GM12874 (cell line): ENCODE measurements at regions not wholly inside any gene's neighbourhood (a gene's known extent, or its start where the extent isn't known, plus 50 kb on each side); places are given as distances from the start of the nearest gene placed in this dataset.

ENCODE experiments used
- CTCF ChIP-seq: IDR thresholded peaks from 2 replicates; pipeline ENCODE4 v1.5.1; 2011; ENCODE audit warnings: low read depth, mild to moderate bottlenecking, control low read depth, low read length, moderate library complexity; ENCODE audit not compliant: insufficient read depth

GRCh38 chr1:101739146-101739545 is 257.6 kb downstream of the OLFM3 start:
- TF ChIP-seq CTCF = no peak

DNA sequence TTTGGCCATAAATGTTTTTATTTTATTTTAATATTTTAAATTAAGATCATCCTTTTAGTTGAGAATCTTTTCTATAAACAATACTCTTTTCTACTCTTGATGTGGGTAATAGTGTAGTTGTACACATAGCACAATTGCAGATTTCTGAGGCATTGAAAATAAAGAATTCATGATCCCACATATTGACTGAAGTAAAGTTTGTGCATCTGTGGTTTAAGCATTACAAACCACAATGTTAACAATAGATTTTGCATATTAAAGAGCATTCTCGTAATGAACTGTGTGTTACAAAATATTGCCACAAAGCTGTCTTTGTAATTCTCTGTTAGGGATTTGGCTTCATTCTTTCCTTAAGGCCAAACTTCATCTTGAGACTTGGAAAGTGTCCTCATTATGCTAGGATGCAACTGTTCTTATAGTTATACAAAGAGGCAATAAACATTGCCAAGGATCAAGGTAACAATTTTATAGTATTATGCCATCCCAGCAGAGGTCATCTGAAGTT is 256.8 kb downstream of the OLFM3 start:
- no peak for TF ChIP-seq CTCF

- TF ChIP-seq CTCF = no peak
These were observed 254.8 kb downstream of the OLFM3 start for GRCh38 chr1:101741910-101742309.

- no peak for TF ChIP-seq CTCF
These were observed 254.2 kb downstream of the OLFM3 start for GRCh38 chr1:101742509-101742908.

GRCh38 chr1:101745551-101746270 is 251.0 kb downstream of the OLFM3 start:
- no peak for TF ChIP-seq CTCF

DNA sequence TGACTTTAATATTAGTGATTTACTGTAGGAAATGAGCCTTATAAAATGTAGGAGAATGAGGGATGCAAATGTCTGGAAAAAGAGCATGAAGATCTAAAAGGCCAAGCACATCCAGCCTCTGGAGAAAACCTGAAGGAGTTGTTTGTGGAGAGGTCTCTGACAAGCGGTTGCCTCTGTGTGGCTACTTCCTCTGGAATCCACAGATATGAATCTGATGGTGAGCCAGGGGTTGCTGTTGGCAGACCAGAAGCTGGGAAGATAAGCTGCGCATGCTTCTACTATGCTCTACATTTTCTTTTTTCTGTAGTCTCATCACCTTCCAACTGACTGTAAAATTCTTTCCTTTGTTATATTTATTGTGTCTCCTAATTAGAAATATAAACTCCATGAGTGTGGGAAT is 248.6 kb downstream of the OLFM3 start:
- TF ChIP-seq CTCF = no peak
